ENCODE measurements at regions not wholly inside any gene's neighbourhood (a gene's known extent, or its start where the extent isn't known, plus 50 kb on each side); places are given as distances from the start of the nearest gene placed in this dataset.
"Not testable (repeated sequence)": the region's sequence is repeated elsewhere in the genome, so short reads cannot be mapped to it uniquely, and the experiment has no call there.

DNA sequence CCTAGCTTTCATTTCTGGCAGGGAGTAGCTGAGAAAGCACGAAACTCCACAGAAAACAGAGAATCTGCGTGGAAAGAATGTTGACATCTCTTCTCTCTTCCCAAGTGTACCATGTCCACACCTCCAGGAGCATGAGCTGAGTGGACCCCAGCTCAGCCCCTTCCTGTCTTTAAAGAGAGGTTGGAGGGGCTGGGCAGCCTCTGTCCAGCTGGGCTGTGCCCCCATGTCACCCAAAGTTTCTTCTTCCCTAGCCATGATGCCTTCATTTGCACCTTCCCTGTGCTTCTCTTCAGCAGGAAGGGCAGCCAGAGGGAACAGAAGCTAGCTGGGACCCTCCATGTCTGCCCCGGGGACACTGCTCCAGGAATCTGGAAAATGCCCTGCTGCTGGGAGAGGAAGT lies 655.0 kb upstream of the DEFB115 start:
- CTCF ChIA-PET: no interaction called here
- intact Hi-C loops (cut with micrococcal nuclease): no loop called here
- Mint-ChIP-seq H3K36me3 (ENCODE audit: low read depth) (no peaks in the 10 kb centered on the region), H3K27ac (no peak overlapping the region), H3K4me3 (no peak overlapping the region), H3K27me3 (ENCODE audit: low read depth) (no peaks in the 10 kb centered on the region), H3K9me3 (peaks cover 12% of the 10 kb centered on the region), H3K4me1 (ENCODE audit: low read depth) (no peaks in the 10 kb centered on the region)
- no peak for DNase-seq

DNA sequence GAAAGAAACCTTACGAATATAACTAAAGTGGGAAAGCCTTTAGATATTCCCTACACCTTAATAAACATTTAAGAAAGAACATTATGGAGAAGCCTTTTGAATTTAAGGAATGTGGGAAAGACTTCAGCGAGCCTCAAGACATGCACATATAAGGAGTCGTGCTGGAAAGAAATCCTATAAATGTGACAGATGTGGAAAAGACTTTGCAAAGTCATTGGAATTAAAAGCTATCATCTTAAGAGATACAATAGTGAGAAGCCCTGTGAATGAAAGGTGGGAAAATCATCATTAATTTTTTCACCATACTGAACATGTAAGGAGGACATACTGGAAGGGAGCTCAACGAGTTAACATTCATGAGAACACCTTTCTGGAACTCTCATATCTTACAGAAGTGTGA lies 650.5 kb upstream of the DEFB115 start:
- CTCF ChIA-PET: no interaction called here
- H3K27ac Mint-ChIP-seq: no peak overlapping the region
- intact Hi-C loops (cut with micrococcal nuclease): no loop called here
- no peaks in the 10 kb centered on the region for H3K27me3 Mint-ChIP-seq (ENCODE audit: low read depth)
- H3K36me3 Mint-ChIP-seq (ENCODE audit: low read depth): no peaks in the 10 kb centered on the region
- H3K9me3 Mint-ChIP-seq: peaks cover 15% of the 10 kb centered on the region
- no peak for DNase-seq
- H3K4me3 Mint-ChIP-seq: no peak overlapping the region
- H3K4me1 Mint-ChIP-seq (ENCODE audit: low read depth): no peaks in the 10 kb centered on the region

DNA sequence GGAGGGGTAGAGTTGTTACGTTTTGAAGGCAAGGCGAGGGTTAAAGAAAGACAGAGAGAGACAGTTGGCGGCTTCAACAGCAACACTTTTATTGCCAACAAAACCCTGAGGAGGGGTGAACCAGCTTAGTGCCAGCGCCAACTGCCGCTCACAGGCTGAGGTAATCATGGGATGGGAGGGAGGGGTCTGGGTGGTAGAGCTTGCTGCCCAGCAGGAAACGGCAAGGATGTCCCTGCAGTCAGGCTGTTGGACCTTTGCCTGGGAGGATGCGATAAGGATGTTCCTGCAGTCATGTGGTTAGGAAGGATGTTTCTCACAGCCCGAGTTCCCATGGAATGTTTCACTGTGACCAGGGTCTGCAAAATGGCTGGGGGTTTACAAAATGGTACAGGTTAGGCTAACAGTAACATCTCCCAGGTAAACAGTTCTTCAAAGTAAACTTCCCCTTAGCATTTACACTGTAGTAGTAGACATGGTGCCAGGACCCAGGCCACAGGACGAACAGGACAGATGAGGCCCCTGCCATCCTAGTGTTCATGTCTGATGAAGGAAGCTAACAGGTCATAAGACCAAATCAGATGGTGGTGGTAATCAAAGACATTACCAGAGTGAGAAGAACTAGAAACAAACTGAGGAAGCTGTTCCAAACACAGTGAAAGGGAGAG lies 647.3 kb upstream of the DEFB115 start:
- CTCF ChIA-PET: no interaction called here
- Mint-ChIP-seq H3K27me3 (ENCODE audit: low read depth) (no peaks in the 10 kb centered on the region), H3K4me1 (ENCODE audit: low read depth) (no peaks in the 10 kb centered on the region), H3K4me3 (no peak overlapping the region), H3K36me3 (ENCODE audit: low read depth) (no peaks in the 10 kb centered on the region), H3K9me3 (peaks cover 10% of the 10 kb centered on the region), H3K27ac (no peak overlapping the region)
- no peak for DNase-seq
- intact Hi-C loops (cut with micrococcal nuclease): no loop called here

DNA sequence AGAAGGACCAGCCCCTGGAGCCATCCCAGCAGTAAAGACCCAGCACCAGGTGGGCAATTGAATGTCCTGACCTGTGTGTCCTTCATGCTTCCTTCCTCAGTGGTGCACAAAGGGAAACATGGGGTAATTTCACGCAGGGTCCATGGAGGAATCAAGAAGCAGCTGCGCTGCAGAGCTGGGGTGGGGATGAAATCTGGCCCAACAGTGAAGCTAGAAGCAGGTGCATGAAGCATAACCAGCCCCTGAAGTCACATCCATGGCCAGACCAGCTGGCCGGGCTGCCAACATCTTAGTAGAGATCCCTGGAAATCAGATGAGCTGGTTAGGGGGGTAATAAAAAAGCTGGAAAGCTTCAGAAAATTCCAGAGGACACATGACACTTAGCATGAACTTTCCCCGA lies 646.7 kb upstream of the DEFB115 start:
- no peak overlapping the region for H3K4me3 Mint-ChIP-seq
- CTCF ChIA-PET: no interaction called here
- peaks cover 10% of the 10 kb centered on the region for H3K9me3 Mint-ChIP-seq
- H3K27ac Mint-ChIP-seq: no peak overlapping the region
- H3K27me3 Mint-ChIP-seq (ENCODE audit: low read depth): no peaks in the 10 kb centered on the region
- no peaks in the 10 kb centered on the region for H3K4me1 Mint-ChIP-seq (ENCODE audit: low read depth)
- H3K36me3 Mint-ChIP-seq (ENCODE audit: low read depth): no peaks in the 10 kb centered on the region
- DNase-seq: no peak
- intact Hi-C loops (cut with micrococcal nuclease): no loop called here

DNA sequence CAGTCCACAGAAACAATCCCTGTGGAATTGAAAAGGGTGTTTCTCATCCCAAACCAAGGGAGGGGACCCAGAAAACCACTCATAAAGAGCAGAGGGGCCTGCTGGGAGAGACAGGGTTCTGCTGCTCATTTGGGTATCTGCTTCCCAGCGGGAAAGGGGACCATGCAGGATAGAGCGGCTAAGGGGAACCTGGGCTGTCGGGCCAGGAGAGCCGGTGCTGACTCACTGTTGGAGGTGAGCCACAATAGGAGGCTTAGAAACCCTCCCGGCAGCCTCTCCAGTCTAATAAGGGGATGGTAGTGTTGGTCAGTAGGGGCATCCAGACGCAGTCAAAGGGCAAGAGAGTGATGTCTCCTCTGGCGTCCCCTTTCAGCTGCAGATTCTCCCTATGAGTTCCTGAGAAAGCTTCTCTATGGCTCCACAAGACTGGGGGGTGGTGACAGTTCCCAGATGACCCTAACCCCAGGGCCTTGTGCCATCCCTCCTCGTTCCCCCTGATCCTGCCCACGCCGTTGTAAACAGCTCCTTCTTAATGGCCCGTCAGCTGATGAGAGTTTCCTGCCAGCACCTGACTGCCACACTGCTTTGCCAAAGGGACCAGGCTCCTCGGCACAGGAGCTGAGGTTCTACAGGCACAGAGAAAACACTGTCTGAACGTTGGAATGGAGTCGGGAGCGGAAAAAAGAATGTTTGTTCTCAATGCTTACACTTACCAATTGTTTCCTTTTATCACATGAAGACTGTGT lies 646.1 kb upstream of the DEFB115 start:
- H3K27ac Mint-ChIP-seq: no peak overlapping the region
- peaks cover 10% of the 10 kb centered on the region for H3K9me3 Mint-ChIP-seq
- no peaks in the 10 kb centered on the region for H3K27me3 Mint-ChIP-seq (ENCODE audit: low read depth)
- DNase-seq: no peak
- no peak overlapping the region for H3K4me3 Mint-ChIP-seq
- CTCF ChIA-PET: no interaction called here
- H3K4me1 Mint-ChIP-seq (ENCODE audit: low read depth): no peaks in the 10 kb centered on the region
- intact Hi-C loops (cut with micrococcal nuclease): no loop called here
- H3K36me3 Mint-ChIP-seq (ENCODE audit: low read depth): no peaks in the 10 kb centered on the region

DNA sequence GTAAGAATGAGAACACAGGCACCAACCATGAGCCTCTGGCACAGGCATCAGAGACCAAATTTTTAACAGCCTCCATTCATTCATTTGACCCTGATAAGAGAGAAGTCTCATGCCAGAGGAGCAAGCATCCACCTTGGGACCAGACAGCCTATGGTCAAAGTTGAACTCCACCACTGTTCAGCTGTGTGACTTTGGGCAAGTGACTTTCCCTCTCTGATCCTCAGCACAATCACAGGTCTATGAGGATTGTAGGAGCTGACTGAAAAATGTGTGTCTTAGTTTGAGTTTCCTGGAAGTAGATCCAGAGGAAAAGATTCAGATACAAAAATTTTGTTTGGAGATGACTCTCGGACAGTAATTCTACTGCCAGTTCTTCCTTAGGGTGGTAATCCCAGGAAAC lies 645.1 kb upstream of the DEFB115 start:
- CTCF ChIA-PET: no interaction called here
- Mint-ChIP-seq H3K27ac (no peak overlapping the region), H3K9me3 (peaks cover 7% of the 10 kb centered on the region), H3K4me1 (ENCODE audit: low read depth) (no peaks in the 10 kb centered on the region), H3K36me3 (ENCODE audit: low read depth) (no peaks in the 10 kb centered on the region), H3K27me3 (ENCODE audit: low read depth) (no peaks in the 10 kb centered on the region), H3K4me3 (no peak overlapping the region)
- intact Hi-C loops (cut with micrococcal nuclease): no loop called here
- no peak for DNase-seq

DNA sequence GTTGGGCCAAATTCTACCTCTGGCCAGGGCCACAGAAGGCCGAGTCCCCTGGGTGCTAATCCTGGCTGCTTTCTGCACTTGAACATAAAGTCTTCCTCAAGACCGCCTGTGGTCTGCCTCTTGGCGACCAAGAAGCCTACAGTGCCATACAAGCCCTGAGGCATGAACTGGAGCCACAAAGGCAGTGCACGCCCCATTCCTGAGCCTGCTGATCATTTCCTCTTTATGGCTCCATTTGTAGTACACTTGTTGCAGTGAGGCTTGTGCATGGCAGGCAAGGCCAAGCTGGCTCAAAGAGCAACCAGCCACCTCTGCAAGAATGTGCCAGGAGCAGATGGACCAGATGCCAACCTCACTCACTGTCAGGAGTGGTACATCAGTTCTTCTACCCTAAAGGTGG lies 636.1 kb upstream of the DEFB115 start:
- H3K27me3 Mint-ChIP-seq (ENCODE audit: low read depth); CTCF ChIA-PET; H3K27ac Mint-ChIP-seq: not testable (repeated sequence)

DNA sequence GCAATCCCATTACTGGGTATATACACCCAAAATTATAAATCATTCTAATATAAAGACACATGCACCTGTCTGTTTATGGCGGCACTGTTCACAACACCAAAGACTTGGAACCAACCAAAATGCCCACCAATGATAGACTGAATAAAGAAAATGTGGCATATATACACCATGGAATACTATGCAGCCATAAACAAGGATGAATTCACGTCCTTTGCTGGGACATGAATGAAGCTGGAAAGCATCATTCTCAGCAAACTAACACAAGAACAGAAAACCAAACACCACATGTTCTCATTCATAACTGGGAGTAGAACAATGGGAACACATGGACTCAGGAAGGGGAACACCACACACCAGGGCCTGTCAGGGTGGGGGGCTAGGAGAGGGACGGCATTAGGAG lies 633.2 kb upstream of the DEFB115 start:
- H3K27me3 Mint-ChIP-seq (ENCODE audit: low read depth); intact Hi-C loops (cut with micrococcal nuclease); H3K4me3 Mint-ChIP-seq; H3K9me3 Mint-ChIP-seq; CTCF ChIA-PET; H3K4me1 Mint-ChIP-seq (ENCODE audit: low read depth); DNase-seq; H3K27ac Mint-ChIP-seq; H3K36me3 Mint-ChIP-seq (ENCODE audit: low read depth): not testable (repeated sequence)

More for the DNA sequence above, 636.1 kb upstream of the DEFB115 start:
- H3K9me3 Mint-ChIP-seq; intact Hi-C loops (cut with micrococcal nuclease); H3K36me3 Mint-ChIP-seq (ENCODE audit: low read depth); DNase-seq; H3K4me1 Mint-ChIP-seq (ENCODE audit: low read depth); H3K4me3 Mint-ChIP-seq: not testable (repeated sequence)

DNA sequence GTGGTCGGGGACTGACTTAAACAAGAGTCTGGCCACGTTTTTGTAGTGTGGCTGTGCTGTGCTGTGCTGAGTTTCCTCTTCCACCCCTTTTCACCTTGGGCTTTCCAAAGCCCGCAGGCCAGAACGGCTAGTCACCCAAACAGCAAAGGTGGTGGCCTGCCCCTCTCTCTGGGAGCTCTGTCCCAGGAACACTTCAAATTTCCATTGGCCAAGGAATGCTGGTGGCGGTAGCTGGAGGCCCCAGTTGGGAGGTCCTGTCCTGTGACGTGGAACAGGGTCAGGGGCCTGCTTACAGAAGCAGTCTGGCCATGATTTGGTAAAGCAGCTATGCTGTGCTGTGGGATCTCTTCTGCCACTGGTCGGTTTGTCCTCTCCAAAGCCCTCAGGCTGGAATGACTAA lies 628.1 kb upstream of the DEFB115 start:
- intact Hi-C loops (cut with micrococcal nuclease); H3K27me3 Mint-ChIP-seq (ENCODE audit: low read depth); H3K27ac Mint-ChIP-seq; H3K36me3 Mint-ChIP-seq (ENCODE audit: low read depth); DNase-seq; H3K9me3 Mint-ChIP-seq; H3K4me1 Mint-ChIP-seq (ENCODE audit: low read depth); CTCF ChIA-PET; H3K4me3 Mint-ChIP-seq: not testable (repeated sequence)

DNA sequence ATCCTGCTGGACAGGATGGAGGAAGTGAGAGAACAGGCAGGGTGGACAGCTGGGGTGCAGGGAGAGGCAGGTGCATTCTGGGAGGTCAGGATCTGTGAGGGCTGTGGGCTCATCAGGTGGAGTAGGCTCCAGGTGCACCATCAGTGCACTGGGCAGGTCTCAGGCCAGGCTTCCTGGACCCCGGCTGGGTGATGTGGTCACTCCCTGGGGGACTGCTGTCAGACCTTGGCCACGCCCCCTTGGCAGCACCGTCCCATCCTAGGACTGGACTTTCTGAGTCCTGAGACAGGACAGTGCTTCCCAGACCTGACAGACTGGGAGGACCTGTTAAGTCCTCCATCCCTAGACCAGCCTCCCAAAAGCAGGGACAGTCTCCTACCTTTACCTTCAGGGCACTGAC lies 626.7 kb upstream of the DEFB115 start:
- H3K27me3 Mint-ChIP-seq (ENCODE audit: low read depth): no peaks in the 10 kb centered on the region
- H3K9me3 Mint-ChIP-seq: peaks cover 6% of the 10 kb centered on the region
- H3K4me1 Mint-ChIP-seq (ENCODE audit: low read depth): no peaks in the 10 kb centered on the region
- CTCF ChIA-PET: no interaction called here
- intact Hi-C loops (cut with micrococcal nuclease): no loop called here
- DNase-seq: no peak
- no peaks in the 10 kb centered on the region for H3K36me3 Mint-ChIP-seq (ENCODE audit: low read depth)
- H3K4me3 Mint-ChIP-seq: no peak overlapping the region
- no peak overlapping the region for H3K27ac Mint-ChIP-seq

DNA sequence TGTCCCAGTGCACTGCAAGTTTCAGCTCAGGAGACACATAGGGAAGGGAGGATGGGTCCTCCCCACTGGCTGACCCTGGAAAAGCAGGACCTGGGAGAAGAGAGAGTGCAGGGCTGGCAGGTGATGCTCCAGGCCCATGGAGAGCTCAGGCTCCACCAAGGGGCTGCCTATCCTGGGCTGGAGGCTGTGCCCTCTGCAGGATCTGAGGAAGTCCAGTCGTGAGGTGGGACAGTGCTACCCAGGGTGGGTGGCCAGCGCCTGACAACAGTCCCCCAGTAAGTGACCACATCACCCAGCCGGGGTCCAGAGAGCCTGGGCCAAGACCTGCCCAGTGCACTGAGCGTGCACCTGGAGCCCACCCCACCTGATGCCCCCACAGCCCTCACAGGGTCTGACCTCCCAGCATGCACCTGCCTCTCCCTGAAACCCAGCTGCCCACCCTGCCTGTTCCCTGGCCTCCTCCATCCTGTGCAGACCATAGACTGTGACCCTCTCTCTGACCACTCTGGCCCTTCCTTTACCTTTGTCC lies 626.1 kb upstream of the DEFB115 start:
- intact Hi-C loops (cut with micrococcal nuclease); H3K27me3 Mint-ChIP-seq (ENCODE audit: low read depth); DNase-seq; H3K27ac Mint-ChIP-seq; CTCF ChIA-PET; H3K36me3 Mint-ChIP-seq (ENCODE audit: low read depth); H3K4me1 Mint-ChIP-seq (ENCODE audit: low read depth); H3K4me3 Mint-ChIP-seq; H3K9me3 Mint-ChIP-seq: not testable (repeated sequence)

DNA sequence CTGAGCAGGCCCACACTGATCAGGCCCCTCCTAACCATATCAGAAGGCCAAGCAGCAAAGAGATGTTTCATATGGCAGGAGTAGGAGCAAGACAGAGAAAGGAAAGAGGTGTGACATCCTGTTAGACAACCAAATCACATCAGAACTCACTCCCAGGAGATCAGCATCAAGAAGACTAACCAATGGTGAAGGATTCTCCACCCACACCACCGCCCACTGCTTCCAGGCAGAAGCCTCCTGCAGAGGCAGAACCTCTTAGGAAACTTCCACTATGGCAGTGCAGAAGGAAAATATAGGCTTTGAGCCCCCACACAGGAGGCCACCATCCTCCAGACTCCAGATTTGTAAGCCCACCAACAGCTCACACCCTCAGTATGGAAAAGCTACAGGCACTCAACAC lies 624.7 kb upstream of the DEFB115 start:
- DNase-seq; H3K27ac Mint-ChIP-seq; intact Hi-C loops (cut with micrococcal nuclease); H3K9me3 Mint-ChIP-seq; H3K4me3 Mint-ChIP-seq; CTCF ChIA-PET; H3K27me3 Mint-ChIP-seq (ENCODE audit: low read depth); H3K36me3 Mint-ChIP-seq (ENCODE audit: low read depth); H3K4me1 Mint-ChIP-seq (ENCODE audit: low read depth): not testable (repeated sequence)

DNA sequence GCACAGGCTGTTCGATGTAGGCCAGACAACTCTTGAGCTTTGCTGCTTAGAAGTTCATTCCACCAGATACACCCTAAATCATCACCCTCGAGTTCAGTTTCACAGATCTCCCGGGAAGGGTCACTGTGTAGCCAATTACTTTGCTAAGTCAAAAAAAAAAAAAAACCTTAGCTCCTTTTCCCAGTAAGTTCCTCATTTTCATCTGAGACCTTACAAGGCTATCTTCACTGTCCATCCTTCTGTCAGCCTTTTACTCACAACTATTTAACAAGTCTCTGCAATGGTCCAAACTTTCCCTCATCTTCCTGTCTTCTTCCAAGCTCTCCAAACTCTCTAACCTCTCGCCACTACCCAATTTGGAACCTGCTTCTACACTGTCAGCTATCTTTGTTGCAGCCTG lies 615.9 kb upstream of the DEFB115 start:
- DNase-seq; intact Hi-C loops (cut with micrococcal nuclease); H3K4me1 Mint-ChIP-seq (ENCODE audit: low read depth); H3K4me3 Mint-ChIP-seq; CTCF ChIA-PET; H3K36me3 Mint-ChIP-seq (ENCODE audit: low read depth); H3K27me3 Mint-ChIP-seq (ENCODE audit: low read depth); H3K9me3 Mint-ChIP-seq; H3K27ac Mint-ChIP-seq: not testable (repeated sequence)
